SW 1271 (cell line): ENCODE measurements at regions not wholly inside any gene's neighbourhood (a gene's known extent, or its start where the extent isn't known, plus 50 kb on each side); places are given as distances from the start of the nearest gene placed in this dataset.
A peak's percentile ranks its signal among the peaks of the same experiment; 100 is the strongest.

Experiments used
- DNase-seq, 2 experiments: peaks; one replicate each; lab custom pipeline; 2025; lab: John Stamatoyannopoulos, UW

DNA sequence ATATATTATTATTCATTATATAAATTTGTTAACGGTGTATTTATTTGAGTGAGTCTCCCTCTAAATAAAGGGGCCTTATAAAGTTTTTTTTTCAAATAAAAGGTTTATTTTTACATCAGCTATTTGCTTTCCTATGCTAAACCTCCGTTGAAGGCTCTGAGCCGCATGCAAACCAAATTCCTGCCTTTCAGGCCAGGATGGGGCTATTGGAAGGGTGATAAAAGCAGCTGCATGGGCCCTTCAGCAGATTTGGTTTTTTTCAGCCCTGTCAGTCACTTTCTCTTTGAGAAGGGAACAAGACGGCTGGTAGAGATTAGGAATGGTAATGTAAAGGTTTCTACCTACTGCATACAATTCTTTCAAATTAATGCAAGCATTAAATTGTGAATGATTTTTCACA, 244.2 kb downstream of the WNT5A start:
- DNase-seq, result no peak

DNA sequence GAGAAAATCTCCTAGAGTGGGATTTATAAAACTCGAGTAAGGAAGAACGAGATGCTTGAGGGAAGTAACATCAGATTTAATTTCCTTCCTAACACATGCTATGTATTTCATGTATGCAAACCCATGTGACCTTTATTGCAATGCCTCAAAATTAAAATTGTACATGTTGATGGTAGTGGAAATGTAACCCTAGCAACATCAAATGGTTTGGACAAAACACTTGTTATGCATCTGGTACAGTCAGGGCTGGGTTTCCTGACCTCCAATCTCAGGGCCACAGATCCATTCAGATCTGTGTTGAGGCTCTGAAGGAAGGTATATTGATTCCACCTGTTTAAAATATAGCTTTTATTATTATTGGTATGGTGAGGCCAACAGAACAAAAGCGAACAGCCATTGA, 246.0 kb downstream of the WNT5A start:
- no peak for DNase-seq

DNA sequence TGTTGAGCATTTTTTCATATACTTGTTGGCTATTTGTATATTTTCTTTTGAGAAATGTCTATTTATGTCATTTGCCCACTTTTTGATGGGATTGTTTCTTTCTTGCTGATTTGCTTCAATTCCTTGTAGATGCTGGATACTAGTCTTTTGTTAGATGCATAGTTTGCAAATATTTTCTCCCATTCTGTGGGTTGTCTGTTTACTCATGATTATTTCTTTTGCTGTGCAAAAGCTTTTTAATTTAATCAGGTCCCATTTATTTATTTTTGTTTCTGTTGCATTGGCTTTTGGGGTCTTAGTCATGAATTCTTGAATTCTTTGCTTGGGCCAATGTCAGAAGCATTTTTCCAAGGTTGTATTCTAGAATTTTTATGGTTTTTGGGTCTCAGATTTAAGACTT, 251.7 kb downstream of the WNT5A start:
- no peak for DNase-seq

- DNase-seq, result no peak
These were observed 260.4 kb downstream of the WNT5A start for GRCh38 chr3:55226696-55227095.

DNA sequence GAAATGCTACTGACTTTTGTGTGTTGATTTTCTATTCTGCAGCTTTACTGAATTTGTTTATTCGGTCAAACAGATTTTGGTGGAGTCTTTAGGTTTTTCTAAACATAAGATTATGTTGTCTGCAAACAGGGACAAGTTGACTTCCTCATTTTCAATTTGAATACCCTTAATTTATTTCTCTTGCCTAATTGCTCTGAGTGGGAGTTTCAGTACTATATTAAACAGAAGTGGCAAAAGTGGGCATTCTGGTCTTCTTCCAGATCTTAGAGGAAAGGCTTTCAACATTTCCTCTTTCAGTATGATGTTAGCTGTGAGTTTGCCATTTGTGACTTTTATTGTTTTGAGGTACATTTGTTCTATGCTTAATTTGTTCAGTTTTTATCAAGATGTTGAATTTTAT, 268.5 kb downstream of the WNT5A start:
- DNase-seq, result no peak

GRCh38 chr3:55207744-55208143, 279.4 kb downstream of the WNT5A start:
- DNase-seq, result no peak

DNA sequence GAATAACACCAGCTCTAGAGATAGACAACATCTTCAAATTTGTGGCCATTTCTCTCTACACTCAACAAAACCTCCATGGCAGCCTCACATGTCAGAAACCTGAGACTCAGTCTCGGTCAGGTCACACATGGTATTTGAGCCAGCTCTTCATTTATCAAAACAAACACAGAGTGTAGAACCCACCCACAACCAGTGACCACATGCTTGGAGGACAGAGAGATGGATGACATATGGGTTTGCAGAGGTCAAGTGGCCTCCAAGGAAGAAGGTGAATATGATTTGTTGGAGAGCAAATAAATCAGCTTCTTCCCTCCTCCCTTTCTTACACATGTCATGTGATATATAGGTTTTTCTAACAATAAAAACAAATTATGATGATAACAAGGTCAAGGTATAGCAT, 278.1 kb upstream of the LRTM1 start:
- no peak for DNase-seq

- DNase-seq, result no peak
These were observed 276.6 kb upstream of the LRTM1 start for GRCh38 chr3:55204417-55204816.

DNA sequence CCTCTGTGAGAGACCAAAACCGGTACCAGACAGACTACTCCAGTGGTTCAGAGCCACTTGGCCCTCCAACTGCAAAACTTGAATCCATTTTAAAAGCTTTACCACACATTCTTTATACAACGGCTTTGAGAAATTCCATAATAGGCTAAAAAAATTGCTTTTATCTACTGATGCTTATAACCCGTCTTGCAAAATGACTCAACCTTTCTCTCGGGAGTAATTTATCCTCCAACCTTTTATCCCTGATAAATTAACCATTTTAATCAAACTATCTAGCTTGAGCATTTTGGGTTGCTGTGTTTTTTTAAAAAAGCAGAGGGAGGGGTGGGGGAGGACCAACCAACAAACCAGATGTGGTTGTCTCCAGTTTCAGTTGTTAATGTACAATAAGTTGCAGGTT, 275.7 kb upstream of the LRTM1 start:
- DNase-seq, result no peak

GRCh38 chr3:55203006-55203405, 275.1 kb upstream of the LRTM1 start:
- no peak for DNase-seq

- no peak for DNase-seq
These were observed 274.5 kb upstream of the LRTM1 start for GRCh38 chr3:55202326-55202725.

- DNase-seq, result no peak
These were observed 273.9 kb upstream of the LRTM1 start for GRCh38 chr3:55201779-55202178.

DNA sequence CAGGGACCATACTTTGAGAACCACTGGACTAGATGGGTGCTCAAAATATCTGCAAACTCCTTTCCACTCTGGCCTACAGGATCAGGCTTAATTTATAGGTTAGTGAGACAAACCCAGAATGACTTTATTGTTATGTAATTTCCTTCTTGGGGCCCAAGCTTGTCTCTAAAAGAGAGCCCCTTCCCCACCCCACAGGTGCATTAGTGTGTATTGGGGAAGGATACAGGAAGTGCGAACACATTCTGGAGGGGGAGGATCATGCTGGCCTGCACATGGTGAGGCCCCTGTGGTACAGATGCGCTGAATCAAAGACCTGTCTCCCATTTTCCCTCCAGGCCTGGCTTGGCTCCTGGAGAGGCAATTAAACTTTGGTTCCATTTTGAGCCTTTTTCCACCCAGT, 273.0 kb upstream of the LRTM1 start:
- no peak for DNase-seq

DNA sequence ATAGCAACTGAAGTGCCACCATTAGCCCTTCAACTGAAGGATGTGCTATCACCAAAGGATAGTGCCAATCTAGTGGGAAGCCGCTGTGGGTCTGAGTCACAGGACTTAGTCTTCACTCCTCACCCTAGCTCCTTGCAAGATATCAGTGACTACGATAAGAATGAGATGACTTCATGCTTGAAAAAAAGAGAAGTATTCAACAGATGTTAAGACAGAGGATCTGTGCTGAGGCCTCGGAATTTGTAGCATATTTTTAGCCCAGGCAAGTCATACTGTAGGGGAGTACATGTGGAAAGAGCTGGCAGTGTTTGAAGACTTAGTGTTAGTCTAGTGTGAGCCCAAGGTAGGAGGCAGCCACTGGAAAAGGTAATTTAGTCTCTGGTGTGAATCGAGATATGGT, 270.7 kb upstream of the LRTM1 start:
- DNase-seq, result no peak

DNA sequence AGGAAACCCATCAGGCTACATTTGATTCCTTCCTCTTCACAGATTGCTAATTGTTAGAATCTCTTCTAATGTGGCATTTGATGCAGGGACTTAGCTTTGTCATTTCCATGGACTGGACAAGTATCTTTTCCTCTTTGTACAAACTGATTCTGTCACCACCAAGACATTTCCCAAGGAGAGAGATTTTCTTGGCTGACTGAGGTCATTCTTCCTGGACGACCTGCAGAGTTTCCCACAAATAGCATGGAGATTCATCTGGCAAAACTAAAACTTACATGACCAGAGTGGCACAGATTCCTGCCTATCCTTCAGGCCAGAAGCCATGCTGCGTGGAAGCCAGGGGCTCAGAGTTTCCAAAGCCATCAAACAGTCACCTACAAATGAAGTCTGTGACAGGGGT, 269.2 kb upstream of the LRTM1 start:
- no peak for DNase-seq

GRCh38 chr3:55196495-55196894, 268.6 kb upstream of the LRTM1 start:
- DNase-seq, result no peak

- DNase-seq, result no peak
These were observed 266.5 kb upstream of the LRTM1 start for GRCh38 chr3:55194376-55194775.

DNA sequence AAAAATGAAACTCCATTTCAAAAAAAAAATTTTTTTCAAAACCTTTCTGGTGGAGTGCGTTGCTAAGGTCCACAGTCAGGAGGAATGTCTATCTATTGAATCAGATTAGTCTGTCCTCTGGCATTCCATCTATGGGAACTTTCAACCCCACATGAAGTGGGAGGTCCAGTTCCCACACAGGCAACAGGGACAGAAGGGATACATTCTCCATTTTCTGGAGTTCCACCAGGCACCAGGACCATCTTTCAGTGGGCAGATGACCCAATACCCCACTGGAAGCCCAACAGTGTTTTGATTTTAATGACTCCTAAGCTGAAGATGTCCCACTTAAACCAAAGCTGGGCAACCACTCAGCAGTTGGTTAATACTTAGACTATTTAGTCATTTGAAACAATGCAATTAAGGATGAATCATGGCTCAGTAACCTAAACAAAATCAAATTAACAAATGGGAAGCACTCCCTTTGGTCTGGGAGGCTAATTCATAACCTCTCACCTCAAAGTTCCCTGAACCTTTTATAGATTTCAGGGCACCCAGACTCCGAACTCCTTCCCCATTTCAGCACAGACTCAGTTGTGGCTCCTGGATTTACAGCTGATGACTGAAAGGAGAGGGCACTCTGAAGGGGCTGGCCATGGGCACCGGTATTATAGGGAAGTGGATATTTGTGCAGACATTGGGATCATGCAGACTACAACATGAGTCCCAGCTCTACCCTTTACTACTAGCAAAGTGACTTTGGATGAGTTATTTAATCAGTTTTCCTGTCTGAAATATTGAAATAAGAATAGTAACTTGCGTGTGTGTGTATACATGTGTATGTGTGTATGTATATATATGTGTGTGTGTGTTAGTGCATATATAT, 264.3 kb upstream of the LRTM1 start:
- peak in 1 of 2 experiments; percentile 65 for DNase-seq

DNA sequence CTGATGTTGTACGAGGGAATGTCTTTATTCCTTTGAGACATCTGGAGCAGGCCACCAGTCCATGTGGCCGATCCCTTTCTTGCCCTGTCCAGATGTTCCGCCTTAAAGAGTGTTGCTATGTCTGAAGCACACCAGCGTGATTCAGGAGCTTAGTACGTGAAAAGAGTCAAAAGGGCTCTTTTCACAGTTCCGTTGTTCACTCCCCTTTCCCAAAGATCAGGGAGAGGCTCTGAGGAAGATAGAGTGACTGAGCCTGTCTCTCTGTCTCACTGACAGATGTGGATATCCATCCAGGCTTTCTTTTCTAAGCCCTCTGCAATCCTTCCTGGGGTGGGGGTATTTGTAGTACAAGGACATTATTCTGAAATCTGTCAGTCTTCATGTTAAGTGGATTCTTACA, 262.5 kb upstream of the LRTM1 start:
- no peak for DNase-seq

DNA sequence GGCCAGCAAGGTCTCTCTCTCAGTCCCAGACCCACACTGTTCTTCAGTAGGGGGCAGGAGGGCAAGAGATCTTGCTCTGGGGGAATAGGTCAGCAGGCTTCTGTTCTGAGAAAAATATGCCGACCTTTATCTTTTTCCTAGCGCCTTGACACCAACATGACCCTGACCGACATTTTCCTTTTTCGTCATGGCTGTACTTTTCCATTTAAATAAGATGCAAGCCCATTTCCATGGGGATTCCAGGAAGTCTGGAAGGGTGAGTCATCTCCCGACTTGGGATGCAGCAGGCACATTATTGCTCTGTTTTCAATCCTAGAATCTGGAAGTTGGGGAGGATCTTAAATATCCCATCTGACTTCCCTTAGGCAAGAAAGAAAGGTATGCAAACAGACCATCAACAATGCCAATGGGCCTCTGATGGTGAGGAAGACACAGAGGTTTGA, 261.5 kb upstream of the LRTM1 start:
- peak in 1 of 2 experiments; percentile 29 for DNase-seq

- no peak for DNase-seq
These were observed 257.5 kb upstream of the LRTM1 start for GRCh38 chr3:55185380-55185779.

GRCh38 chr3:55183201-55183600, 255.3 kb upstream of the LRTM1 start:
- no peak for DNase-seq

DNA sequence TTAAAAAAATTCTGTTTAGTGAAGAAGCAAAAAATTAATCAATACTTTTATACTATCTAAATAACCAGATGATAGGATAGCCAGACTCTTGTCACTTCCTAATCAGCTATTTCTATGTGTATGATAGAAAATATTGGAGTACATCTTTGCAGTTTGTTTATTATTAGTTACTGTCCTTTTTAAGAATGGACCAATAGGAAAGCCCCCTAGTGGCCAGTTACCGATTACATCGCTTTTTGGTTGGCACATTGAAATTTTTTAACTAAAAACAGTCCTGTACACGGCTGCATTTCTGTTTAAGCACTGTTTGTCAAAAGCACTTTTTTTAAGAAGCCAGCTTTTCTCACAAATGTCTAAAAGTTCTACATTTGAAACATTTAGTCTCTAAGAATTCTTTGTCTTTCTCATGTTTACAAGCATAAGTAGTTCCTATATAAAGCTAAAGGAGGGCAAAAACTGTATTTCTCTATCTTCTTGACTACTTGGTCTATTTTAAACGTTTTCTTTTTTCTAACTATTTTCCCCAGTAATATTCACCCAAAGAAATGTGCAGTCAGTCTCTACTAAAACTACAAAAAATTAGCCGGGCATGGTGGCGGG, 253.2 kb upstream of the LRTM1 start:
- DNase-seq, result peak in 1 of 2 experiments; percentile 22

- DNase-seq, result no peak
These were observed 252.3 kb upstream of the LRTM1 start for GRCh38 chr3:55180161-55180560.
